SU-DHL-6 (cell line): ENCODE measurements at regions not wholly inside any gene's neighbourhood (a gene's known extent, or its start where the extent isn't known, plus 50 kb on each side); places are given as distances from the start of the nearest gene placed in this dataset.

Experiments
- H2AFZ ChIP-seq: fragments of 200-600 bp; sonication (generic); 2 replicates; pipeline ENCODE4 v1.6.1; 2014; ENCODE audit warnings: low read depth, mild to moderate bottlenecking, moderate library complexity, mixed read lengths, antibody characterized with exemption, low read length; ENCODE audit not compliant: severe bottlenecking
- H3F3A ChIP-seq: fragments of 200-600 bp; shearing (Covaris generic); 2 replicates; pipeline ENCODE4 v1.6.0; 2016; ENCODE audit warnings: antibody characterized with exemption, mild to moderate bottlenecking; ENCODE audit not compliant: insufficient read depth
- H3K27ac ChIP-seq: fragments of 200-600 bp; sonication (generic); 2 replicates; pipeline ENCODE4 v1.5.1; 2016; ENCODE audit warnings: low read depth, mild to moderate bottlenecking, low read length, moderate library complexity, mixed read lengths
- H3K27me3 ChIP-seq: fragments of 200-600 bp; sonication (generic), shearing (Covaris generic); 2 replicates; pipeline ENCODE4 v1.6.0; 2014; ENCODE audit warnings: mild to moderate bottlenecking, low read length
- H3K36me3 ChIP-seq: fragments of 200-600 bp; sonication (generic); 2 replicates; pipeline ENCODE4 v1.6.1; 2014; ENCODE audit warnings: mild to moderate bottlenecking, low read length, mixed read lengths
- H3K4me2 ChIP-seq: fragments of 300-600, 200-600 bp; shearing (Covaris generic), sonication (generic); 2 replicates; pipeline ENCODE4 v1.6.0; 2014; ENCODE audit warnings: low read length, low read depth, mild to moderate bottlenecking; ENCODE audit not compliant: poor library complexity, severe bottlenecking
- H3K4me3 ChIP-seq: fragments of 200-600 bp; sonication (generic); 2 replicates; pipeline ENCODE4 v1.5.1; 2014; ENCODE audit warnings: antibody characterized with exemption, low read length, mild to moderate bottlenecking, mixed read lengths; ENCODE audit not compliant: insufficient read depth, poor library complexity, severe bottlenecking
- H3K79me2 ChIP-seq: fragments of 200-600 bp; sonication (generic); 2 replicates; pipeline ENCODE4 v1.6.1; 2014; ENCODE audit warnings: mild to moderate bottlenecking, low read length, moderate library complexity; ENCODE audit not compliant: insufficient read depth
- H3K9ac ChIP-seq: fragments of 200-600 bp; sonication (generic); 2 replicates; pipeline ENCODE4 v1.7.0; 2014; ENCODE audit warnings: mild to moderate bottlenecking, low read length
- H3K9me2 ChIP-seq: fragments of 200-600 bp; sonication (generic); replicated peaks from 2 replicates; pipeline ENCODE4 v1.6.1; 2014; ENCODE audit warnings: low read length; ENCODE audit not compliant: insufficient read depth
- H3K9me3 ChIP-seq: fragments of 200-600 bp; sonication (generic); 2 replicates; pipeline ENCODE4 v1.6.1; 2014; ENCODE audit warnings: low read length, mixed read lengths; ENCODE audit not compliant: insufficient read depth
- H4K20me1 ChIP-seq: fragments of 200-600 bp; sonication (generic); 2 replicates; pipeline ENCODE4 v1.6.1; 2014; ENCODE audit warnings: low read depth, mild to moderate bottlenecking, antibody characterized with exemption, low read length, moderate library complexity, mixed read lengths
- CTCF ChIP-seq: fragments of 200-600 bp; sonication (generic); IDR thresholded peaks from one replicate; pipeline ENCODE4 v1.5.1; 2017; ENCODE audit warnings: antibody characterized with exemption, mild to moderate bottlenecking, low read length, moderate library complexity; ENCODE audit not compliant: insufficient read depth, poor library complexity, severe bottlenecking
- EZH2phosphoT487 ChIP-seq: fragments of 200-600 bp; sonication (generic), shearing (Covaris generic); conservative IDR thresholded peaks from 2 replicates; pipeline ENCODE4 v1.6.1; 2018; ENCODE audit warnings: mild to moderate bottlenecking, antibody characterized with exemption, low read length, moderate library complexity, mixed read lengths

GRCh38 chr15:81987628-81988027 is 58.2 kb downstream of the MEX3B start:
- Histone ChIP-seq H3K9me3 (no peaks in the 10 kb centered on the region), H3K79me2 (no peaks in the 10 kb centered on the region), H3K4me2 (no peak overlapping the region), H3K36me3 (no peaks in the 10 kb centered on the region), H3K4me3 (no peak overlapping the region), H3K27ac (no peak overlapping the region), H4K20me1 (no peaks in the 10 kb centered on the region), H3F3A (no peaks in the 10 kb centered on the region), H2AFZ (no peak overlapping the region), H3K9ac (no peak overlapping the region), H3K27me3 (no peaks in the 10 kb centered on the region), H3K9me2 (no peaks in the 10 kb centered on the region)
- TF ChIP-seq CTCF (no peak), EZH2phosphoT487 (no peak)

- no peak overlapping the region for H3K4me3 ChIP-seq
- no peak overlapping the region for H3K9ac ChIP-seq
- no peak overlapping the region for H2AFZ ChIP-seq
- H3K9me2 ChIP-seq = no peaks in the 10 kb centered on the region
- H3K9me3 ChIP-seq = no peaks in the 10 kb centered on the region
- no peaks in the 10 kb centered on the region for H3K79me2 ChIP-seq
- TF ChIP-seq CTCF (no peak), EZH2phosphoT487 (no peak)
- no peaks in the 10 kb centered on the region for H4K20me1 ChIP-seq
- no peaks in the 10 kb centered on the region for H3K27me3 ChIP-seq
- H3F3A ChIP-seq = no peaks in the 10 kb centered on the region
- H3K27ac ChIP-seq = no peak overlapping the region
- H3K36me3 ChIP-seq = no peaks in the 10 kb centered on the region
- H3K4me2 ChIP-seq = no peak overlapping the region
These were observed 62.3 kb downstream of the MEX3B start for GRCh38 chr15:81983497-81983896.

GRCh38 chr15:81982808-81983207 is 63.0 kb downstream of the MEX3B start:
- Histone ChIP-seq H3K36me3 (no peaks in the 10 kb centered on the region), H3K9me2 (no peaks in the 10 kb centered on the region), H3F3A (no peaks in the 10 kb centered on the region), H4K20me1 (no peaks in the 10 kb centered on the region), H3K9ac (no peak overlapping the region), H3K27me3 (no peaks in the 10 kb centered on the region), H3K9me3 (no peaks in the 10 kb centered on the region), H2AFZ (no peak overlapping the region), H3K79me2 (no peaks in the 10 kb centered on the region), H3K4me2 (no peak overlapping the region), H3K27ac (no peak overlapping the region), H3K4me3 (no peak overlapping the region)
- TF ChIP-seq EZH2phosphoT487 (no peak), CTCF (no peak)
